Natural killer cell (primary cell): ENCODE measurements at regions not wholly inside any gene's neighbourhood (a gene's known extent, or its start where the extent isn't known, plus 50 kb on each side); places are given as distances from the start of the nearest gene placed in this dataset.
A peak's percentile ranks its signal among the peaks of the same experiment; 100 is the strongest.

ENCODE experiments used
- ATAC-seq, 3 donors: fragments of 150-1000 bp in 2 of 3; fragments of 200-7000 bp in 1 of 3; cut with Tn5 transposase; 1 replicate in 1 of 3; 2 replicates in 2 of 3; pipeline ENCODE4 v1.10.0; 2021; ENCODE audit warnings: mild to moderate bottlenecking in 2 of 3, moderate library complexity in 2 of 3
- DNase-seq, 2 donors: peaks; one replicate each; pipeline versions ENCODE4 v3.0.0 to v3.0.0-alpha.2; 2013 to 2021; ENCODE audit warnings: mixed read lengths in 1 of 2
- H3K27ac ChIP-seq: one replicate; pipeline ENCODE4 v1.5.1; 2013; ENCODE audit warnings: mild to moderate bottlenecking, low read length
- H3K27me3 ChIP-seq: one replicate; pipeline ENCODE4 v1.6.1; 2013; ENCODE audit warnings: low read length; ENCODE audit not compliant: control insufficient read depth, insufficient read depth
- H3K36me3 ChIP-seq: one replicate; pipeline ENCODE4 v1.6.1; 2013; ENCODE audit warnings: low read length; ENCODE audit not compliant: control insufficient read depth, insufficient read depth
- H3K4me1 ChIP-seq: one replicate; pipeline ENCODE4 v1.6.1; 2013; ENCODE audit warnings: low read length; ENCODE audit not compliant: control insufficient read depth, insufficient read depth
- H3K4me3 ChIP-seq: one replicate; pipeline ENCODE4 v1.5.1; 2013; ENCODE audit warnings: low read length
- H3K9me3 ChIP-seq: one replicate; pipeline ENCODE4 v1.6.1; 2013; ENCODE audit warnings: low read length; ENCODE audit not compliant: control insufficient read depth, insufficient read depth
- H3K27ac Mint-ChIP-seq, 2 donors: one replicate each; pipeline ENCODE4 v1.8.0; 2022; ENCODE audit warnings: mild to moderate bottlenecking in 2 of 2, mixed read lengths in 2 of 2, moderate library complexity in 1 of 2
- H3K27me3 Mint-ChIP-seq, 2 donors: one replicate each; pipeline ENCODE4 v1.8.0; 2022; ENCODE audit warnings: low read depth in 2 of 2, mixed read lengths in 2 of 2
- H3K36me3 Mint-ChIP-seq: one replicate; pipeline ENCODE4 v1.8.0; 2022; ENCODE audit warnings: mixed read lengths
- H3K4me1 Mint-ChIP-seq, 2 donors: one replicate each; pipeline ENCODE4 v1.8.0; 2022; ENCODE audit warnings: mixed read lengths in 2 of 2
- H3K4me3 Mint-ChIP-seq: one replicate; pipeline ENCODE4 v1.8.0; 2022; ENCODE audit warnings: mild to moderate bottlenecking, moderate library complexity, mixed read lengths
- H3K9me3 Mint-ChIP-seq, 2 donors: one replicate each; pipeline ENCODE4 v1.8.0; 2022; ENCODE audit warnings: mixed read lengths in 2 of 2
- CTCF ChIP-seq: fragments of 200-600 bp; IDR thresholded peaks from one replicate; pipeline ENCODE4 v1.8.0; 2022; ENCODE audit warnings: antibody characterized with exemption
- WGBS: methylation state at CpG from one replicate; pipeline ENCODE4 v1.1.7; 2013; ENCODE audit warnings: missing lambda C conversion rate; ENCODE audit not compliant: insufficient coverage; 5-methylcytosine and 5-hydroxymethylcytosine counted together
- intact Hi-C: fragments of 100-400 bp; cut with micrococcal nuclease; formaldehyde crosslinking; loops from one replicate; pipeline ENCODE4 v1.14.2; 2022

GRCh38 chr5:4866817-4867216 is 273.3 kb upstream of the ADAMTS16 start:
- no peaks in the 10 kb centered on the region for H3K36me3 Mint-ChIP-seq
- Histone ChIP-seq H3K4me1 (no peaks in the 10 kb centered on the region), H3K27me3 (no peaks in the 10 kb centered on the region), H3K4me3 (no peak overlapping the region), H3K9me3 (peaks cover 3% of the 10 kb centered on the region), H3K27ac (no peak overlapping the region), H3K36me3 (no peaks in the 10 kb centered on the region)
- ATAC-seq = no peak
- peaks cover 0 to 3% of the 10 kb centered on the region in 2 donors for H3K9me3 Mint-ChIP-seq
- no peaks in the 10 kb centered on the region for H3K4me1 Mint-ChIP-seq
- H3K27me3 Mint-ChIP-seq = no peaks in the 10 kb centered on the region
- WGBS = 96% methylated on average over 21 of the region's 21 CpGs
- intact Hi-C loops = no loop called here
- no peak for DNase-seq
- no peak for TF ChIP-seq CTCF
- no peak overlapping the region for H3K27ac Mint-ChIP-seq
- H3K4me3 Mint-ChIP-seq = no peak overlapping the region

- Mint-ChIP-seq H3K4me3 (no peak overlapping the region), H3K27me3 (no peaks in the 10 kb centered on the region), H3K9me3 (peaks cover 0 to 3% of the 10 kb centered on the region in 2 donors), H3K4me1 (no peaks in the 10 kb centered on the region), H3K27ac (no peak overlapping the region), H3K36me3 (no peaks in the 10 kb centered on the region)
- Histone ChIP-seq H3K27ac (no peak overlapping the region), H3K4me3 (no peak overlapping the region), H3K9me3 (peaks cover 3% of the 10 kb centered on the region), H3K27me3 (no peaks in the 10 kb centered on the region), H3K4me1 (no peaks in the 10 kb centered on the region), H3K36me3 (no peaks in the 10 kb centered on the region)
- 36% methylated on average over 5 of the region's 9 CpGs for WGBS
- peak in 1 of 2 donors; percentile 21 for DNase-seq
- peak; percentile 29 for TF ChIP-seq CTCF
- intact Hi-C loops = no loop called here
- ATAC-seq = no peak
Observed at GRCh38 chr5:4868140-4868735, 271.9 kb upstream of the ADAMTS16 start.

- no peaks in the 10 kb centered on the region for H3K27me3 ChIP-seq
- H3K4me1 Mint-ChIP-seq = no peaks in the 10 kb centered on the region
- no peak overlapping the region for H3K4me3 ChIP-seq
- no peaks in the 10 kb centered on the region for H3K36me3 ChIP-seq
- ATAC-seq = no peak
- 91% methylated on average over 8 of the region's 8 CpGs for WGBS
- no peaks in the 10 kb centered on the region for H3K9me3 ChIP-seq
- H3K36me3 Mint-ChIP-seq = no peaks in the 10 kb centered on the region
- H3K27ac ChIP-seq = no peak overlapping the region
- H3K27me3 Mint-ChIP-seq = no peaks in the 10 kb centered on the region
- no peaks in the 10 kb centered on the region for H3K4me1 ChIP-seq
- intact Hi-C loops = no loop called here
- TF ChIP-seq CTCF = no peak
- no peaks in the 10 kb centered on the region for H3K9me3 Mint-ChIP-seq
- no peak overlapping the region for H3K4me3 Mint-ChIP-seq
- H3K27ac Mint-ChIP-seq = no peak overlapping the region
- no peak for DNase-seq
Observed at GRCh38 chr5:4873652-4874051, 266.5 kb upstream of the ADAMTS16 start.

- Histone ChIP-seq H3K9me3 (no peaks in the 10 kb centered on the region), H3K4me3 (no peak overlapping the region), H3K36me3 (no peaks in the 10 kb centered on the region), H3K27ac (no peak overlapping the region), H3K27me3 (no peaks in the 10 kb centered on the region), H3K4me1 (no peaks in the 10 kb centered on the region)
- DNase-seq (no peak), ATAC-seq (no peak)
- no peak overlapping the region for H3K4me3 Mint-ChIP-seq
- H3K9me3 Mint-ChIP-seq = no peaks in the 10 kb centered on the region
- no peak overlapping the region for H3K27ac Mint-ChIP-seq
- intact Hi-C loops = no loop called here
- WGBS = 85% methylated on average over 9 of the region's 10 CpGs
- H3K36me3 Mint-ChIP-seq = no peaks in the 10 kb centered on the region
- H3K27me3 Mint-ChIP-seq = no peaks in the 10 kb centered on the region
- TF ChIP-seq CTCF = no peak
- H3K4me1 Mint-ChIP-seq = no peaks in the 10 kb centered on the region
Observed at GRCh38 chr5:4874097-4874496, 266.0 kb upstream of the ADAMTS16 start.
